ENCODE measurements at regions not wholly inside any gene's neighbourhood (a gene's known extent, or its start where the extent isn't known, plus 50 kb on each side); places are given as distances from the start of the nearest gene placed in this dataset.

DNA sequence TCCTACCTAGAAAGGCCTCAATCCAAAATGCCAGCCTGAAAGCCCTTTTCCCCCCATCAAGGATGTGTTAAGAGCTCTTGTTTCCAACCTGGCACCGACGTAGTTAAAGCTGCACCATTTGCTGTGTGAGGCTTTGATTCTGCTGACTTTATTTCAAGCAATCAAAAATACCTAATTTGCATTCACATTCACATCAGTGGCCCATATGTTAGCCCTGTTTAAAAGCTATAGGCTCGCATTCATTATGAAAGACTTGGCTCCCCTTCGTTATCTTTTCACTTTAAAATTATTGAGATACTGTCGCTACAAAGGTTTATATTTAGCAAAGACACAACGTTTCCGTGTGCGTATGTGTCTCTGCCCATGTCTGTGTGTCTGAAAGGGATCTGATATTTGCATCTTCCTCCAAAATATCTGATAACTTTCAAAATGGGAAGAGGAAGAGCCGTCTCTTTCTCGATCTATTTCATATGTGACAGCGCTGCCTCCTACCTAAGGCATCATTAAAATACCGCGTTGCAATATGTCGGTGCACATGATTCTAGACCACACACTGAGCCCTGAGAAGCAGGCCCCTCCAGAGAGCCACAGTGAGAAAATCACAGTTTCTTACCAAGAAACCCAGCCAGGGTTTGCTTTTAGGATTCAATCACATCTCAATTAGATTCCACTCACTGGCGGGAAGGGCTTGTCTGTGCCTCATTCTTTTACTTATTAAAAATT, 57.1 kb upstream of the ITPRID1 start:
- DNase-seq (ENCODE audit: low spot score) = no peak

DNA sequence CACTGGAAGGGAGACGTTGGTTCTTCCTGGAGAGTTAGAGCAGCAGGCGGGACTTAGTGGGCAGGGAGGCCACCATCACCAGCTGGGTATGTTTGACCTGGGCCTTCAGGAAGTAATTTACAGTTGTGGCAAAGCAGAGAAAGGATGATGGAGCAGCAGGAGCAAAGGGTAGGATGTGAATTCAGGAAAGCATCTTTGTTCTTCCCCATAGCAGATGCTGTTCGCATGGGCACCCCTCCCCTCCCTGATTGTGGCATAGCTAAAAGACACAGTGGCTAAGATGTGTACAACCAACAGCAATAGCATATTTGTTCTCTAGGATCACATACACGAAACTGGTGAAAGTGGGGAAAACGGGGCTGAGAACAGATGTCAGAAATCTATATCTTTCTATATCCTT, 56.3 kb upstream of the ITPRID1 start:
- no peak for DNase-seq (ENCODE audit: low spot score)

- DNase-seq (ENCODE audit: low spot score) = no peak
Observed at GRCh38 chr7:31458203-31458602, 55.7 kb upstream of the ITPRID1 start.

DNA sequence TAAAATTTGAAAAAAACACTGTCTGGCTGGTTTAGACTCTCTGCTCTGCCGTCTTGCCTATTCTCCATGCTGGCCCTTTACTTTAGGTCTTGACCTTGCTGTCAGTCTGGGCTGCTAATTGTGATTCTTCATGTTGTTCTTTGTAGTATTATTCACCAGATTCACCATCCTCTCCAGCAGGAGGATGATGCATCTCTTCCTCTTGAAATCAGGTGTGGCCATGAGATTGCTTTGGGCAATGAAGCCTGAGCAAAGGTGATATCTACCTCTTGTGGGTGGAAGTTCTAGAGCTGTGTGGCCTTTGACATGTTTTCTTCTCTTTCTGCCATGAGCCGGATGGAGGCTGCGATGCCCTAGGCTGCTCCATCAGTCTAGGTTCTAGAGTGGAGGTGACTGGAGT, 51.3 kb upstream of the ITPRID1 start:
- DNase-seq (ENCODE audit: low spot score) = no peak

Data from globus pallidus (tissue), 1 donor.